IPS DF 4.7 (cell line): ENCODE measurements at regions not wholly inside any gene's neighbourhood (a gene's known extent, or its start where the extent isn't known, plus 50 kb on each side); places are given as distances from the start of the nearest gene placed in this dataset.
"Not testable (repeated sequence)": the region's sequence is repeated elsewhere in the genome, so short reads cannot be mapped to it uniquely, and the experiment has no call there.

Source experiments
- DNase-seq: peaks from one replicate; pipeline ENCODE4 v3.0.0-alpha.2; 2013; ENCODE audit warnings: low spot score; ENCODE audit errors: extremely low read depth

DNA sequence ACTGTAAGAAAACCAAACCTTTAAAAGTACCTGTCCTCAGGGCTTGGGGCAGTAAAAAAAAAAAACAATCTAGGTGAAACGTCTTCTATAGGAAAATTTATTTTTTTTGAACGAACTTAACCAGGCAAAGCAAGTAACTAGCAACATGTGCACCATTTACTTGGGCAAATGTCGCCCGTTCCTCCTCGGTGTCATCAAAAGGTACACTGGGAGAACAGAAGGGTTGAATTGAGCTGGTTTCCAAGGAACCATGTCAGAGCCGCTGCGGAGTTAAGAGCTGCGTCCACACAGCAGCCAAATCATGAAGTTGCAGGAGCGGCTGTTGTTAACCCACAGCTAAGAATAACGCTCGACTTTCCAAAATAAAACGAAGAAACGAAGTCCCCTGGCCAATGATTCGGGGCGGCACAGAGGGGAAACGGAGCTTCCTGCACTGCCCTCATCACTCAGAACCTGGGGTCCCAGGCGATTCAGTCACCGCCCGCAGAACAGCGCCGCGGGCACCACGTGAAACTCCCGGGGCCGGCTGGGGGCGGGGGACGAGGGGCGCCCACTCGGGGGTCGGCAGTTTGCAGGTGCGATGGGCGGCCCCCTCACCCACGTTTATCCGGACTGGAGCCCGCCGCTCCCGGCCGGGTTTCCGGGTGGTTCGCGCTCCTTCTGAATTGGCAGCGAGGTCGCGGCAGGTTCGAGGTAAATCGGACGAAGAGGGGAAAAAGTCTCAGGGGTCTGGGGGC lies 53.6 kb upstream of the PLGLB1 start:
- DNase-seq: not testable (repeated sequence)

GRCh38 chr2:87075791-87076252 lies 54.2 kb upstream of the PLGLB1 start:
- DNase-seq: not testable (repeated sequence)

- DNase-seq: not testable (repeated sequence)
These were observed 54.8 kb upstream of the PLGLB1 start for GRCh38 chr2:87076253-87077123.

GRCh38 chr2:87077124-87077446 lies 55.4 kb upstream of the PLGLB1 start:
- not testable (repeated sequence) for DNase-seq

GRCh38 chr2:87081727-87082126 lies 60.1 kb upstream of the PLGLB1 start:
- not testable (repeated sequence) for DNase-seq

DNA sequence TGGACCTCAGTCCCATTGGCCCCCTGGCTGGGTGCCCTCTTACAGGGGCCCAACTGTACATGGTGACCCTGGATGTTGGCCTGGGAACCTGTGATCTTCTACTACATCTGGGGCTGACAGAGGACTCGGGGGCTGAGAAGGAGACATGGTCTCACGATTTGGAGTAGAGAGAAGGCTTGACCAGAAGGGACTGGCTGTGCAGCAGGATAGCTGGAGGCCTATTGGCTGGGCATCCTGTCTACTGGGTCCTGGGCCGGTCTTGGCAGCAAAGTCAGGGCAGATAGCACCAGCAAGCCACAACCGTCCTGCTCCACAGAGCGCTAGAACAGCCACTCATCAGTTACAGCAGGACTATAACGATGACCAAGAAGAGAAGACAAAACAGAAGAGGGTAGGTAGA lies 66.4 kb upstream of the PLGLB1 start:
- DNase-seq: not testable (repeated sequence)

GRCh38 chr2:87089401-87089800 lies 67.8 kb upstream of the PLGLB1 start:
- not testable (repeated sequence) for DNase-seq

DNA sequence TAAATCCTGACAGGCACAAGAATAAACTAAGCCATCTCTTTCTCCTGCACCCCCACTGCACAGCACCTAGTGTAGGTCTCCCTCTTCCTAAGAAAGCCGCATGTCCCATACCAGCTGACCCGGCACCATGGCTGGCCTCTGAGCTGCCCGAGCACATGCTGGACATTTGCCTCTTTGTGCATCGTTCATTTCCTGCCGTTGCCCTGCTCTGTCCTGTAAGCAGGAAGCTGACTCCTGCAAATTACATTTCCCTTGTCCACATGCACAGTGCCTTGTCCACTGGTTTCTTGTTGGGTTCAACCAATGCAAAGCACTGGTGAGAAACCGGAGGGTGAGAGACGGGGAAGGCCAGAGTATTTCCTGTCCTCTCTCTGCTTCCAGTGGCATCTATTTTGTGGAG lies 71.6 kb upstream of the PLGLB1 start:
- not testable (repeated sequence) for DNase-seq

DNA sequence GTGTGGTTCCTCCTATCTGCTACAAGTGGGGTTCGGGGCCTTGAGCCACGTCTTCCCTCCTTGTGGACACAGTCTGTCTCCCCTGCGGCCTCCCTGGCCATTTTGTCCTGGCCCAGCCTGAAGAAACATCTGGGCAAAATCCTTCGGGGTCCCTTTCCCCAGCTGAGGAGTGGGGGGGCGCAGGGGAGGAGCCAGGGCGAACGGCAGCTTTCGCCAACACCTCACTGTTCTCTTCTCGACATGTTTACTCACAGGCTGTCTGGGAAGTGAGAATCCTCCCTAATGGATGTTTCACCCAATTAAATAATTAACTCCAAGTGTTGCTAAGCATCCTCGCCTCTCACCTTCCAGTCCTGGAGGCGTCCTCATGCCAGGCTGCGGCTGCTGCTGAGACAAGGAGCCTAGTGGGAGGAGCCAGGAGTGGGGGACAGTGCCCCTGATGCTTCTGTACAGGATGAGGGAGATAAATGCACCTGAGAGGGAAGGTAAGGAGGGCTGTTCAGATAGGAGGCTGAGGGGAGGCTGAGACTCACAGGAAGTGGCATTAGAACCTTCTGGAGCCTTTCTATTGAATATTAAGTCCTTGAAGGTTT lies 72.4 kb upstream of the PLGLB1 start:
- DNase-seq: not testable (repeated sequence)

GRCh38 chr2:87095804-87096203 lies 74.2 kb upstream of the PLGLB1 start:
- DNase-seq: not testable (repeated sequence)

DNA sequence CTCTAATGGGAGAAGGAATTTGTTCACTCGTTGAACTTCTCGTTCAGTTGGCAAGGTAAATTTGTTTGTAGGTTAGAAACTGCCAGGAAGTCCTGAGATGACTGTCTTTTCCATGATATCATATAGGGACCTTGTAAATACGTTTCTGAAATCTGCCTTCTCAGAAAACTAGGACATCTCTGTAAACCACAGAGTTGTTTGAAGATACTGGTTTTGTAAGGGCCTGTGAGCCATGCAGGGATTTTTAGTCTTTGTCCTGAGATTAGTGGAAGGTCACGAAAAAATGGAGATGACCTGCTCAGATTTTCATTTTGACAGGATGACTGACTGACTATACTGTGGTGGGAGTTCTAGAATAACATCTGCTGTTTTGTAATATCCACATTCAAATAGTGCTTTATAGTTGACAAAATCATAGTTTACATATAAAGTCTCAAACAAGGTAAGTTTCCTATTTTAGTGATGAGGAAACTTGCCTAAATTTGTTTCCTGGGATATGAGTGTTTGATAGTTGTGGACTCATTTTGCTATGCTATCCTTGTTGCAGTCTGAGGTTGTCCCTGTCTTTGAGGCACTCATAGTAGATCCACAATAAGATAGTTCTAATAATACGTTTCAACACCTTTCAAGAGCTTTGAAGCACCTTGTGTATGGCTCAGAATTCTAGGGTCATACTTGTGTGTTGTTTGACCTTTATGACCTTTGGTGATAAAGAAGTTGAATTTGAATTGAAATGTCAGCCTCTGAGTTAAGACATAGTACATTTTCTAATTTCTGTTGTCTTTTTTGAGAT lies 107.3 kb upstream of the PLGLB1 start:
- DNase-seq: not testable (repeated sequence)

DNA sequence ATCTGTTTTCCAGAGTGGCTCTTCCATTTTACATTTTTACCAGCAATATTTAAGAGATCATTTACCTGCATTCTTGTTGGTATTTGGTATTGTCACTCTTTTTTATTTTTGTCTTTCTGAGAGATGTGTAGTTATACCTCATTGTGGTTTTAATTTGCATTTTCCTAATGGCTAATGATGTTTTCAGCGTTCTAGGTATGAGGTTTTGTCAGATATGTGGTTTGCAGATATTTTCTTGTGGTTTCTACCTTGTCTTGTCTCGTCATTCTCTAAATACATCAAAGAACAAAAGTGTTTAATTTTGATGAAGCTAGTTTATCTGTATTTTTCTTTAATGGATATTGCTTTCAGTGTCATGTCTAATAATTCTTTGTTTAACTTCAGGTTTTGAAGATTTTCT lies 110.9 kb upstream of the PLGLB1 start:
- DNase-seq: not testable (repeated sequence)

DNA sequence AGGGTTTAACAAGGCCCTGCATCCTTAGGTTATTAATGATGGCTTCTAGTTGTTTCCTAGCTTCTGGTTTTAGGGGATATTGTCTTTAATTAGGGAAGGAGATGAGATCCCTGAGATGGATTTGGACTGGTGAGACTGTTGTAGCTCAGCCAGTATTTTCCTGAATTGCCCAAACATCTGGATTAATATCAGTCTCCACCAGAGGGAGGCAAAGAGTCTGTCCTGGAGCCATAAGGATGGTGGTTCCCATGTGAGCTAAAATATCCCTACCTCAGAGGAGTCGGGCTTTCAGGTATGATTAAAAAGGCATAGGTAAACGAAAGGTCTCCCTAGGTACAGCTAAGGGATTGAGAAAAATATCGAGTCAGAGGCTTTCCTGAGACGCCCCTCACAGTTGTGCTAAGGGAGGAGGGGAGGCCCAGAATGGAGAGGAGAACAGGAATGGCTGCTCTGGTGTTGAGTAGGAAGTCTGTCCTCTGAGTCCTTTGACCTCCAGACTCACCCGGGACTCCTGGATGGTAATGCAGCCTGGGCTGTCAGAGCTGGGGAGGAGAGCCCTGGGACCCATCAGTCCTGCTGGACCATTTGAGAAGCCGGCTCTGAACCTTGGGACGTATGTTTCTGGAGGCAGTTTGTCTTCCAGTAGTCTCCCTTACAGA lies 130.3 kb upstream of the PLGLB1 start:
- not testable (repeated sequence) for DNase-seq

DNA sequence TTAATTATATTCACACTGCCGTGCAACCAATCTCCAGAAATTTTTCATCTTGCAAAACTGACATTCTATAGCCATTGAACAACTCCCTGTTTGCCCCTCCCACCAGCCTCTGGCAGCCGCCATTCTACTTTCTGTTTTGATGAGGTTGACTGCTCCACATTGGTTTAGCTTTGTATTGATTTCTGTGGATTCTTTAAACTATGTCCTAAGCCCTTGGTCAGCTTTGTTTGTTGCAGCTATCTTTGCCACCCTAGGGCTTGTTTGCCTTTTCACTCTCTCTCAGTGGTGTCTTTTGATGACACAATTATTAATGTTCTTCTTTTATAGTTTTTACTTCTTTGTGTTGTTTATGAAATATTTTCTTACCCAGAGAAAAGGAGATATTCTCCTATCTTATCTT lies 152.8 kb upstream of the PLGLB1 start:
- DNase-seq: not testable (repeated sequence)

DNA sequence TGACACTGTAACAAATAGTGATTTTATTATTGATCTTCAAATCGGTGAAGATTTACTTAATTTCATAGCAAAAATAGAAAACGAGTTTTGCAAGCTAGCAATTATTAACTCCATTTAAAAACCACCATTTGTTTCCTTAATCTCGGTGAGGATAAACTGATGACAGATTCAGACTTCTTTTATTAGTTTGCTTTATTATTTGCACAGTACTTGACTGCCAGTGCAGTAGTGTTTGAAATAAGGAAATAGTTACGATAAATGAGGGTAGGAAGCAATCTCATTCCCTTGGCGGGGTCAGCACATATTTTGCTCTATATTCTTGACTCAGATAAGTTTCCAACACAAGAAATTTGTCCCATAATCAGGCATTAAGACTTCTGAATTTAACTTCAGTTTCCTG lies 161.7 kb upstream of the PLGLB1 start:
- DNase-seq: not testable (repeated sequence)

GRCh38 chr2:87184260-87184659 lies 162.6 kb upstream of the PLGLB1 start:
- not testable (repeated sequence) for DNase-seq

DNA sequence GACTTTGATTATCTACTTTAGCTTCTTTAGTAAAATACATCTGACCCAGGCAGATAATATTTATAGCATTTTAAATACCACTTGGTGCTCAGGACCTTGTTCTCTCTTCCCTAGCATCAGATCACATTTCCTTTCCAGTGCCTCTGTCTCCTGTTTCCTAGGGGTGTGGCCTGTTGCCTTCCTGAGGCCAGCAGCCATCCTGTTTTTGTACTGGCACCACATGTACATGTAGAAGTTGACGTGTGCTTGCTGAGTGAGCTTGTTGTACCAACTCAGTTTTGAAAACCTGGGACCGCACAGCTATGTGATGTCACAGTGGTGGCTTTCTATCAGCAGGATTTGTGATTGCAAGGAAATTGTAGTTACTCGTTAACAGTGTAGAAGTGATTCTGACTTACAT lies 167.6 kb upstream of the PLGLB1 start:
- not testable (repeated sequence) for DNase-seq

DNA sequence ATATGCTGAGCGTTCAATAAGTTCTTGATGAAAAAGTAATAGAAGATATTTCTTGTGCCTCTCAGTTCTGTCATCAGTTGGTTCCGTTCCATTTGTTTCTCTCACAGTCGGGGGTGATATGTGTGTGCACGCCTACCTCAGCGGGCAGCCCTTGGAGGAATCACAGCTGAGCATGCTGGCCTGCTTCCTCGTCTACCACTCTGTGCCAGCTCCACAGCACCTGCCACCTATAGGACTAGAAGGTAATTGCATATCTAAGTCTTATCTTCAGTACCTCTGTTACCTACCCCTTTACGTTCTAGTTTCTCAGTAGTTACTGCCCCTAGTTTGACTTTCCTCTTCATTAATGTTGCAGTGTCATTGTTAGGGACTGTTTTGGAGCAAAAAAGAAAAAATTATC lies 171.7 kb upstream of the PLGLB1 start:
- DNase-seq: not testable (repeated sequence)

GRCh38 chr2:87194254-87194999 lies 172.8 kb upstream of the PLGLB1 start:
- not testable (repeated sequence) for DNase-seq
